IPS-20b (cell line): ENCODE measurements at regions not wholly inside any gene's neighbourhood (a gene's known extent, or its start where the extent isn't known, plus 50 kb on each side); places are given as distances from the start of the nearest gene placed in this dataset.

Experiments
- H3K27ac ChIP-seq: one replicate; pipeline ENCODE4 v1.5.1; 2013; ENCODE audit warnings: low read length
- H3K27me3 ChIP-seq: 2 replicates; pipeline ENCODE4 v1.6.1; 2013; ENCODE audit warnings: mild to moderate bottlenecking, low read length, inconsistent platforms; ENCODE audit not compliant: insufficient read depth
- H3K36me3 ChIP-seq: 2 replicates; pipeline ENCODE4 v1.6.1; 2013; ENCODE audit warnings: low read depth, mild to moderate bottlenecking, inconsistent platforms, low read length, moderate library complexity; ENCODE audit not compliant: insufficient read depth
- H3K4me1 ChIP-seq: 2 replicates; pipeline ENCODE4 v1.6.1; 2013; ENCODE audit warnings: mild to moderate bottlenecking, control low read depth, inconsistent platforms, low read length, moderate library complexity; ENCODE audit not compliant: insufficient read depth
- H3K4me3 ChIP-seq: 2 replicates; pipeline ENCODE4 v1.5.1; 2013; ENCODE audit warnings: mild to moderate bottlenecking, low read length, inconsistent platforms
- H3K9ac ChIP-seq: 2 replicates; pipeline ENCODE4 v1.6.1; 2013; ENCODE audit warnings: low read depth, mild to moderate bottlenecking, inconsistent platforms, low read length, moderate library complexity
- H3K9me3 ChIP-seq: 2 replicates; pipeline ENCODE4 v1.6.1; 2013; ENCODE audit warnings: mild to moderate bottlenecking, low read depth, low read length, inconsistent platforms; ENCODE audit not compliant: insufficient read depth

DNA sequence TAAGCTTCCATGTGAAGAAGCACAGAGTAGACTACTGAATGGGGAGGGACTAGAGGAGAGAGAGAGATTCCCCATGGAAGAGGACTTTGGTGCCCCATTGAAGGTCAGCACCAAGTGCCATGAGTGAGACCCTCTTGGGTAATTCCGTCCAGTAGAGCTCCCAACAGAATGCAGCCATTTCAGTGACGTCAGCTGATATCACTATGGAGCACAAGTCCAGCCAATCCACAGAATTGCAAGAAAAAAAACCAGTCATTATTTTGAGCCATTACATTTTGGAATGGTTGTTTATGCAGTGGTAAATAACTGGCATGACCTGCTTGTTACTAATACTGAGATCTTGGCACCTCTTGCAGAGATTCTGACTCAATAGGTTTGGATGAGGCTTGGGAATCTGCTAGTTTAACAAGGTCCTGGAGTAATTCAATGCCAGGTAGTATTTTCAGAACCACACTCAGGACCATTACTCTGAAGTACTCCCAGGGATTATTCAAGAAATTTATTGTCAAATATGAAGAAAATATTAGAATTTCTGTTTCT is 52.6 kb upstream of the SP8 start:
- no peaks in the 10 kb centered on the region for H3K4me1 ChIP-seq
- H3K4me3 ChIP-seq, result no peak overlapping the region
- no peaks in the 10 kb centered on the region for H3K27me3 ChIP-seq
- H3K27ac ChIP-seq, result no peak overlapping the region
- no peaks in the 10 kb centered on the region for H3K9me3 ChIP-seq
- no peaks in the 10 kb centered on the region for H3K36me3 ChIP-seq
- H3K9ac ChIP-seq, result no peak overlapping the region

DNA sequence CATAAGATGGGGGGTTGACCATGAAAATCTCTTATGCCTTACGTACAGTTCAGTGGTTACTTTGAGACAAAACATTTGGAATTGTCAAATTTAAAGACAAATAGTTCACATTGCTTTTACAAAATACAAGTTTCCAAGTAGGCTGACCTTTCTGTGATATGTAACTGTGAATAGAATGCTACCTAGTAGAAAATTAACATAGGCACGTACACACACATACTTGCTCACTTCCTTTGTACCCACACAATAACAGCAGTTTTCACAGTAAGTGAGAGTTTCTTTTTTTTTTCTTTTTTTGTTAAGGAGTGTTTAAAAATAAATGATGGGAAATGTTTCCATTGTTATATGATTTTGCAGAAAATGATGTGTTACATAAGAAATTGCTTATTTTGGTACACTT is 53.3 kb upstream of the SP8 start:
- no peaks in the 10 kb centered on the region for H3K4me1 ChIP-seq
- H3K9ac ChIP-seq, result no peak overlapping the region
- no peak overlapping the region for H3K4me3 ChIP-seq
- no peaks in the 10 kb centered on the region for H3K36me3 ChIP-seq
- no peak overlapping the region for H3K27ac ChIP-seq
- no peaks in the 10 kb centered on the region for H3K9me3 ChIP-seq
- H3K27me3 ChIP-seq, result no peaks in the 10 kb centered on the region

DNA sequence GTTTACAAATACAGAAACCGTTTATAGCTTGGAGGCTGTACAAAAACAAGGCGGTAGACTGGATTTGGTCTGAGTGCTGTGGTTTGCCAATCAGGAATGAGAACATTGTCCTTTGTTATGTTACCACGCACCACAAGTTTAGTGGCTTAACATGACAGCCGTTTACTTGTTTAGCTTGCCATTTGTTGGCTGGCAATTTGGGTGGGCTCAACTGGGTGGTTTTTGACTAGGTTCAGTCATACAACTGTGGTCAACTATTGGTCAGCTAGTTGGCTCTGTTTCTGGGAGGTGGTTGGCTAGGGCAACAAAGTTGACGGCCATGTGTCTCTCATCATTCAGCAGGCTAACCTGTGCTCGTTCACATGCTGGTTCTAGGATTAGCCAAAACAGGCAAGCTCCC is 60.1 kb upstream of the SP8 start:
- no peaks in the 10 kb centered on the region for H3K9me3 ChIP-seq
- H3K9ac ChIP-seq, result no peak overlapping the region
- no peaks in the 10 kb centered on the region for H3K4me1 ChIP-seq
- no peak overlapping the region for H3K4me3 ChIP-seq
- no peaks in the 10 kb centered on the region for H3K27me3 ChIP-seq
- H3K36me3 ChIP-seq, result no peaks in the 10 kb centered on the region
- no peak overlapping the region for H3K27ac ChIP-seq

DNA sequence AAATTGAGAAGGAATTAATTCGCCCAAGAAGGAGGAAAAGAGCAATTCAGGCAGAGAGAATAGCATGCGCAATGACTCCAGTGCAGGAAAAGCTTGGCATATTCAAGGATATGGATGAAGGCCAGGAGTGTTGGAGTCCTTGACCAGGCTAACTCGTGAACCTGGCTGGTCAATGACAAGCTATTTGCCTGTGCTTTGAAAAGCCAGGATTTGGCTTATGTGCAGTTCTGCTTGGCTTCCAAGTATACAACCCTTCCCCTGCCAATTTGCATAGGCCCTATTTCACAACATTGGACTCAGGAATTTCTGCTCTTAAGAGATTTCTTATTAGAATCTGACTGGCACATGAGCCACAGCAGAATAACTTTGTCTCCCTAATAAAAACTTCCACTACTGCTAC is 72.3 kb upstream of the SP8 start:
- no peak overlapping the region for H3K9ac ChIP-seq
- no peaks in the 10 kb centered on the region for H3K36me3 ChIP-seq
- H3K27ac ChIP-seq, result no peak overlapping the region
- H3K4me3 ChIP-seq, result no peak overlapping the region
- H3K4me1 ChIP-seq, result no peaks in the 10 kb centered on the region
- H3K9me3 ChIP-seq, result no peaks in the 10 kb centered on the region
- H3K27me3 ChIP-seq, result no peaks in the 10 kb centered on the region

DNA sequence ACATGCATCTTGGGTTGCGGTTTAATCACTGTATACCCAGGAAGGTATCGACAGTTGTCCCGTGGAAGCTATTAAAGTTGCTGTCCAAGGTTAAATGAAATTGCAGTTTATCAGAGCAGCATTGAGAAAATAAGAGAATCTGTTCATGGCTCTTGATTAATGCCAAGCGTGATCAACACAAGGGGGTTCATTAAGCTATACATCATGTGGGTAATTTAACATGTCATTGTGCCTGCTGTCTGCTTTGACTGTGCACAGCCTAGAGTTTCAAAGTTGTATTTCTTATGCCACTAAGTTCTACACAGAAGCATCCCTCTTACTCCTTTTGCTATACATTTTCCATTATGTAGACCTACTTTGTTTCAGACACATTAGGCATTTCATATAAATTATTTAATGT is 74.8 kb upstream of the SP8 start:
- Histone ChIP-seq H3K9me3 (no peaks in the 10 kb centered on the region), H3K27me3 (no peaks in the 10 kb centered on the region), H3K4me3 (no peak overlapping the region), H3K36me3 (no peaks in the 10 kb centered on the region), H3K27ac (no peak overlapping the region), H3K4me1 (peaks cover 4% of the 10 kb centered on the region; the same call in 1 of the 2 replicates), H3K9ac (no peak overlapping the region)

DNA sequence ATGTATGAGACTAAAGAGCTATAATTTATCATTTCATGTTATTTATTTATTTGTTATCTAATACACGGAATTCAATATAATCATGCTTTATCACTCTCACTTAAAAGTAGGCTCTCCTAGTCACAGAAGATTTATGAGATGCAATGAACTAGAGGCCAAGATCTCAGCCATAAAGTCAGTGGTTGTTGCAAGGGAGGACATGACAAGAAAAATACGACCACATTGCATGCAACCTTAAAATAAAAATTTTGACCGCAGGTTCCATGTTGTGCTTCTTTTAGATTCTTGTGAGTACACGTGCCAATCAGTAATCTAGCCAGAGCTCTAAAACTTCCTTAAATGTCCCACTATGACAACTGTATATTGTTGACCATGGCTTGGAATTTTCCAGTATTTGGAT is 75.9 kb upstream of the SP8 start:
- no peak overlapping the region for H3K4me3 ChIP-seq
- H3K36me3 ChIP-seq, result no peaks in the 10 kb centered on the region
- no peak overlapping the region for H3K9ac ChIP-seq
- no peaks in the 10 kb centered on the region for H3K9me3 ChIP-seq
- H3K27ac ChIP-seq, result no peak overlapping the region
- peaks cover 4% of the 10 kb centered on the region; the same call in 1 of the 2 replicates for H3K4me1 ChIP-seq
- H3K27me3 ChIP-seq, result no peaks in the 10 kb centered on the region

DNA sequence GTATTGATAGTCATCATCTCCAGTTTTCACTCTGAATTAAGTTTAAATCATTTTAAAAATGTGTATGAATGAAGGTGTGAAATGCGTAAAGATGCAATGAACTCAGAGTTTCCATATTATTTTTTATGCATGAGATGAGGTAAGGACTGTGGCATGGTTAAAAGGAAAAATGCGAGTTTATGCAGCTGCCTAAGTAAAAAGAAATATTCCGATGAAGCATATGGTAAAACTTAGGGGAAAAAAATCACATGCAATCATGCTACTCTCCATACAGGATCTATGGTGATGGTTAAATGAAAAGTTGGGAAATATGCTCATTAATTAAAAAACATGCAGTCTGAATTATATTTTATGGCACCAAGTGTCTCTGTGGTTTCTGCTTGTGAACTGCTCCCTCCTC is 77.5 kb upstream of the SP8 start:
- H3K27me3 ChIP-seq, result no peaks in the 10 kb centered on the region
- H3K36me3 ChIP-seq, result no peaks in the 10 kb centered on the region
- H3K9me3 ChIP-seq, result no peaks in the 10 kb centered on the region
- peaks cover 4% of the 10 kb centered on the region; the same call in 1 of the 2 replicates for H3K4me1 ChIP-seq
- no peak overlapping the region for H3K9ac ChIP-seq
- H3K4me3 ChIP-seq, result no peak overlapping the region
- no peak overlapping the region for H3K27ac ChIP-seq

DNA sequence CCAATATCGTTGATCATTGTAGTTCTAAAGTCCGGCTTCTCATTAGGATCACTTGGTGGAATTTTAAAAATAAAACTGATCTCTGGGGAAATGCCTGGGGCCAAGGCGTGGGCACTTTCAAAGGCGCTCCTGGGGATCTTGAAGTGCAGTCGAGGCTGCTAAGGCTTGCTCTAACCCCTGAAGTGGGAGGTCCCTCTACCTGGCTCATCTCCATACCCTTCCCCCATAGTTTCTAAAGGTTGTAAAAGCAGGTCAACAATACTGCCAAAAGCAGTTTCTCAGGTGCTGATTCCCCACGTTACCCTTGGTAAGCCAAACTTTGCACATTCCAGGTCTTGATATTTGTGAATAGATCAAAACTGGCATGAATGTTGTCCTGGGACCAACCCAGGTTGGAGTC is 79.0 kb upstream of the SP8 start:
- no peak overlapping the region; the same call in 1 of the 2 replicates for H3K4me3 ChIP-seq
- H3K4me1 ChIP-seq, result peaks cover 4% of the 10 kb centered on the region; the same call in 1 of the 2 replicates
- H3K9ac ChIP-seq, result no peak overlapping the region
- H3K36me3 ChIP-seq, result no peaks in the 10 kb centered on the region
- H3K27me3 ChIP-seq, result no peaks in the 10 kb centered on the region
- no peak overlapping the region for H3K27ac ChIP-seq
- H3K9me3 ChIP-seq, result no peaks in the 10 kb centered on the region

DNA sequence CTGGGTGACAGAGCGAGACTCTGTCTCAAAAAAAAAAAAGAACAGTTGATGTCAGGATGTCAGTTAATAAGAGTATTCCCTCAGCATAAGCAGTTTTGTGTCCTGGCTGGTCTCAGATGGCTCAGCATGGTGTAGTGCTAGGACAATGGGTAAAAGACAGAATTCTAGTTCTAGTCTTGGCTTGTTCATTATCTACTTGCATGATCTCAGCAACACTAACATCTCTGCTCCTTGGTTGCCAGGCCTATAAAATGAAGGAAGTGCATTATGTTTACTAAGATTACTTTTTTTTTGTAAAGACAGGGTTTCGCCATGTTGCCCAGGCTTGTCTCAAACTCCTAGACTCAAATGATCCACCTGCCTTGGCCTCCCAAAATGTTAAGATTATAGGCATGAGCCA is 84.3 kb upstream of the SP8 start:
- H3K9ac ChIP-seq, result no peak overlapping the region
- no peaks in the 10 kb centered on the region for H3K27me3 ChIP-seq

DNA sequence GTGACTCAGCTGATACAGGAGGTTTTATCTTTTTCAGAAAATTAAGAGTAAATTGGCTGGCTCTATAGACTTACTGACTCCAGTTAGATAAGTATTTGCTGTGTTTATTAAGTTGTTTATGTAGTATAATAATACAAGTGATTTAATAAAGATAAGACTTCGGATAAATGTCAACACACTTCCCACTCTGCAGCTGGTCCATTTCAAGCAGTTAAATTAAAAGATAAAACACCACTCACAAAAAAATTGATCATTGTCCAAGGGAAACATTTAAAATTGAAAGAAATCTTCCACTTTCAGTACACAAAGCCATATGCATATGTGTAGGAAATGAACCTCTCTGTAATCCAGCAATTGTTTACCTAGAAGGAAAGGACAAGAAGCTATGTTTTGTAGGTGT is 106.1 kb upstream of the SP8 start:
- H3K9me3 ChIP-seq, result no peaks in the 10 kb centered on the region
- H3K4me3 ChIP-seq, result no peak overlapping the region
- H3K36me3 ChIP-seq, result no peaks in the 10 kb centered on the region
- no peaks in the 10 kb centered on the region for H3K4me1 ChIP-seq
- no peaks in the 10 kb centered on the region for H3K27me3 ChIP-seq
- H3K9ac ChIP-seq, result no peak overlapping the region
- H3K27ac ChIP-seq, result no peak overlapping the region

More for the DNA sequence above, 84.3 kb upstream of the SP8 start:
- no peaks in the 10 kb centered on the region for H3K4me1 ChIP-seq
- H3K9me3 ChIP-seq, result no peaks in the 10 kb centered on the region
- H3K4me3 ChIP-seq, result no peak overlapping the region
- H3K36me3 ChIP-seq, result no peaks in the 10 kb centered on the region
- no peak overlapping the region for H3K27ac ChIP-seq

DNA sequence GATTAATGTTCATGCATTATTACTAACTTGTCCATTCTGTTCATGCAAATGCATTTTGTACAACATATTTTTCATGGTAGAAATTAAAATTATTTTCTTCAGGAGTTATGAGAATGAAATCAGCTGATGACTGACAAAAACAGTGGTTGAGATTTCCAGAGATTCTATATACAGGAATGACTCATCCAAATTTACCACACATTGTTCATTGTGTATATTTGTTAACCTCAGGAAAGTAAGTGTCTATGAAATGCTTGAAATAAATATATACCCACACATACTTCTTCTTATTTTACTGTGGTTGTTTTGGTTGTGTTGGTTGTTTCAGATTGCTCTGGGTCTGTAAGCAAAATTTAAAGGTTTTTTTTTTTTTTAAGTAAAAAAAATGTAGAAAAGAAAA is 108.1 kb upstream of the SP8 start:
- H3K9ac ChIP-seq, result no peak overlapping the region

DNA sequence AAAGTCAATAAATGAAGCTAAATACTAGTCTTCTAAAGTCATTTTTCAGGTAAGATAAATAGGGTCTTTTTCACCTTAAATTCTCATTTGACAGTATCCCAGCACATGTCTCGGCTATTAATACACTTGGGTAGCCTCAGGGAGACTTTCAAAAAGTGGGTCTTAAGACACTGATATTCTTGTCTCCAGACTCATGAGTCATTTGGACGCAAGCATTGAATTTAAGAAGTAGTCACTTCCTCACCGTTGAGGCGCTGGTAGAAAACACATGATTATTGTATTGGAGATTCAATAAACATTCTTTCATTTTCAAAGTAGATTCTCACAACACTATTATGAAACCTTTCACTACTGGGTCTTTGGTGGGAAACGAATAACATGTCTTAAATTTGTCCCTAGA is 108.9 kb upstream of the SP8 start:
- H3K27ac ChIP-seq, result no peak overlapping the region

More for the DNA sequence above, 108.1 kb upstream of the SP8 start:
- Histone ChIP-seq H3K4me3 (no peak overlapping the region), H3K27me3 (no peaks in the 10 kb centered on the region), H3K9me3 (no peaks in the 10 kb centered on the region), H3K4me1 (no peaks in the 10 kb centered on the region), H3K36me3 (no peaks in the 10 kb centered on the region), H3K27ac (no peak overlapping the region)

More for the DNA sequence above, 108.9 kb upstream of the SP8 start:
- no peaks in the 10 kb centered on the region for H3K27me3 ChIP-seq
- no peaks in the 10 kb centered on the region for H3K36me3 ChIP-seq
- no peaks in the 10 kb centered on the region for H3K9me3 ChIP-seq
- no peak overlapping the region for H3K9ac ChIP-seq
- H3K4me1 ChIP-seq, result no peaks in the 10 kb centered on the region
- no peak overlapping the region for H3K4me3 ChIP-seq
